ENCODE measurements at regions not wholly inside any gene's neighbourhood (a gene's known extent, or its start where the extent isn't known, plus 50 kb on each side); places are given as distances from the start of the nearest gene placed in this dataset.

- TF ChIP-seq MEF2A (IDR thresholded peaks at IDR 0.05; ENCODE audit: borderline replicate concordance, low read depth) (no peak), TEAD4 (IDR thresholded peaks at IDR 0.05; ENCODE audit: borderline replicate concordance, insufficient read depth) (no peak), YY1 (IDR thresholded peaks at IDR 0.05; ENCODE audit: low read depth) (no peak), SMC3 (IDR thresholded peaks at IDR 0.05; ENCODE audit: low read depth, low read length) (no peak), TAF1 (IDR thresholded peaks at IDR 0.05; ENCODE audit: borderline replicate concordance, low read depth, low read length) (no peak), GABPA (IDR thresholded peaks at IDR 0.05; ENCODE audit: low read depth) (no peak), RAD21 (IDR thresholded peaks at IDR 0.05; ENCODE audit: low read length) (no peak), EP300 (IDR thresholded peaks at IDR 0.05; ENCODE audit: borderline replicate concordance in 1 of 2, low read depth in 1 of 2, low read length in 1 of 2) (no peak), FOXJ3 (CRISPR knock-in tag; IDR thresholded peaks at IDR 0.05) (no peak)
- TF ChIP-seq, protein P1, sequence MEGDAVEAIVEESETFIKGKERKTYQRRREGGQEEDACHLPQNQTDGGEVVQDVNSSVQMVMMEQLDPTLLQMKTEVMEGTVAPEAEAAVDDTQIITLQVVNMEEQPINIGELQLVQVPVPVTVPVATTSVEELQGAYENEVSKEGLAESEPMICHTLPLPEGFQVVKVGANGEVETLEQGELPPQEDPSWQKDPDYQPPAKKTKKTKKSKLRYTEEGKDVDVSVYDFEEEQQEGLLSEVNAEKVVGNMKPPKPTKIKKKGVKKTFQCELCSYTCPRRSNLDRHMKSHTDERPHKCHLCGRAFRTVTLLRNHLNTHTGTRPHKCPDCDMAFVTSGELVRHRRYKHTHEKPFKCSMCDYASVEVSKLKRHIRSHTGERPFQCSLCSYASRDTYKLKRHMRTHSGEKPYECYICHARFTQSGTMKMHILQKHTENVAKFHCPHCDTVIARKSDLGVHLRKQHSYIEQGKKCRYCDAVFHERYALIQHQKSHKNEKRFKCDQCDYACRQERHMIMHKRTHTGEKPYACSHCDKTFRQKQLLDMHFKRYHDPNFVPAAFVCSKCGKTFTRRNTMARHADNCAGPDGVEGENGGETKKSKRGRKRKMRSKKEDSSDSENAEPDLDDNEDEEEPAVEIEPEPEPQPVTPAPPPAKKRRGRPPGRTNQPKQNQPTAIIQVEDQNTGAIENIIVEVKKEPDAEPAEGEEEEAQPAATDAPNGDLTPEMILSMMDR (IDR thresholded peaks at IDR 0.05) = no peak
- TF ChIP-seq, protein P2, sequence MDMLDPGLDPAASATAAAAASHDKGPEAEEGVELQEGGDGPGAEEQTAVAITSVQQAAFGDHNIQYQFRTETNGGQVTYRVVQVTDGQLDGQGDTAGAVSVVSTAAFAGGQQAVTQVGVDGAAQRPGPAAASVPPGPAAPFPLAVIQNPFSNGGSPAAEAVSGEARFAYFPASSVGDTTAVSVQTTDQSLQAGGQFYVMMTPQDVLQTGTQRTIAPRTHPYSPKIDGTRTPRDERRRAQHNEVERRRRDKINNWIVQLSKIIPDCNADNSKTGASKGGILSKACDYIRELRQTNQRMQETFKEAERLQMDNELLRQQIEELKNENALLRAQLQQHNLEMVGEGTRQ (IDR thresholded peaks at IDR 0.05; ENCODE audit: borderline replicate concordance, low read depth, low read length) = no peak
- TF ChIP-seq, protein P3, sequence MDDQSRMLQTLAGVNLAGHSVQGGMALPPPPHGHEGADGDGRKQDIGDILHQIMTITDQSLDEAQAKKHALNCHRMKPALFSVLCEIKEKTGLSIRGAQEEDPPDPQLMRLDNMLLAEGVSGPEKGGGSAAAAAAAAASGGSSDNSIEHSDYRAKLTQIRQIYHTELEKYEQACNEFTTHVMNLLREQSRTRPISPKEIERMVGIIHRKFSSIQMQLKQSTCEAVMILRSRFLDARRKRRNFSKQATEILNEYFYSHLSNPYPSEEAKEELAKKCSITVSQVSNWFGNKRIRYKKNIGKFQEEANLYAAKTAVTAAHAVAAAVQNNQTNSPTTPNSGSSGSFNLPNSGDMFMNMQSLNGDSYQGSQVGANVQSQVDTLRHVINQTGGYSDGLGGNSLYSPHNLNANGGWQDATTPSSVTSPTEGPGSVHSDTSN (IDR thresholded peaks at IDR 0.05) = no peak
Observed at GRCh38 chr4:157572951-157573350, 352.4 kb downstream of the GRIA2 start.
